Dermis blood vessel endothelial cell (primary cell): ENCODE measurements at regions not wholly inside any gene's neighbourhood (a gene's known extent, or its start where the extent isn't known, plus 50 kb on each side); places are given as distances from the start of the nearest gene placed in this dataset.
"Not testable (repeated sequence)": the region's sequence is repeated elsewhere in the genome, so short reads cannot be mapped to it uniquely, and the experiment has no call there.

ENCODE experiments used
- DNase-seq: peaks from one replicate; pipeline ENCODE4 v3.0.0; 2010

- no peak for DNase-seq
Measured at GRCh38 chr11:123338997-123339752, 90.9 kb upstream of the GRAMD1B start.

DNA sequence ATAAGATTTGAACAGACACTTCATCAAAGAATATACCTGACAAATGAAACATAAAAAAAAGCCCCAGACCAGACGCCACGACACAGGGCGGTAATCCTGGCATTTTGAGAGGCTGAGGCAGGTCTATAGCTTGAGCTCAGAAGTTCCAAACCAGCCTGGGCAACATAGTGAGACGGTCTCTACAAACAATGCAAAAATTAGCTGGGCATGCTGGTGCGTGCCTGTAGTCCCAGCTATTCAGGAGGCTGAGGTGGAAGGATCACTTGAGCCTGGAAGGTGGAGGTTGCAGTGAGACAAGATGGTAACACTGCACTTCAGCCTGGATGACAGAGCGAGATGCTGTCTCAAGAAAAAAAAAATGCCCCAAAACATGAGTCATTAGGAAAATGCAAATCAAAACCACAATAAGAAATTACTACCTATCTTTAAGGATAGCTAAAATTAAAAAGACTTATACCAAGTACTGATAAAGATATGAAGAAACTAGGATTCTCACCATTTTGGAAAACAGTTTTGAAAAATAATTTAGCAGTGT is 91.7 kb upstream of the GRAMD1B start:
- DNase-seq: no peak

DNA sequence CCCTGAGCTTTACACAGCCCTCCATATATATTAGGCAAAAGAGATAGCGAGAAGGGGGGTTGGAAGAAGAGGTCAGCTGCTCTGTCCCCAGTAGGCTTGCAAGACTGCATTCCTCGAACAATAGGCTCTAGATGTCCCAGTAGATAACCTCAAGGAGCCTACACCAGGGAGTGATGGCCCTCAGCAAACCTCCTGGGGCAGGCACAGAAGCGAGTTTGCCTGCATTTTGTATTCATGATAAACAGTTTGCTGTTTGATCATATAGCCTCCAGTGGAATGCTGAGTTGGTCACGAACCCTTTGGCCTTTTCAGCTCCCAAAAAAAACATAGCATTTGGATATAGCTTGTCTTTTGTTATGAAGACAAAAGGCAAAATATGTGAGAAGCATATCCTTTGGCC is 95.1 kb upstream of the GRAMD1B start:
- DNase-seq: no peak

- DNase-seq: not testable (repeated sequence)
Measured at GRCh38 chr11:123332577-123332976, 97.5 kb upstream of the GRAMD1B start.

DNA sequence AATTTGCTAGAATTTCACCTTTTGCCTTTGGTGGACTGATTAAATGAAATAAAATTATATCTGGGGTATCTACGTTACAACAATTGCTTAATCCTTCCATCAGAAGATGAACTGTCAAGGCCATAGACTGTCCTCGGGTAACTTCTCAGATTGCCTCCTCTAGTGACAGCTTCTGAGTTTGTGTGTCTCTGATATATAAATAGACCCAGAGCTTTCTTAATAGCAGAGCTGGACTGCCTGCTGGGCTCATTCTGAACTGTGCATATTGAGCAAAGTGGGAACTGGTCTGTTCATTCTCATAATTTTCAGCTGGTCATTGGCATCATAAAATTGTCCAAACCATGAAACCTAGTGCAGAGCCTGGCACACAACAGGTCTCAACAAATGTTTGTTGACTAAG is 99.1 kb upstream of the GRAMD1B start:
- DNase-seq: no peak

DNA sequence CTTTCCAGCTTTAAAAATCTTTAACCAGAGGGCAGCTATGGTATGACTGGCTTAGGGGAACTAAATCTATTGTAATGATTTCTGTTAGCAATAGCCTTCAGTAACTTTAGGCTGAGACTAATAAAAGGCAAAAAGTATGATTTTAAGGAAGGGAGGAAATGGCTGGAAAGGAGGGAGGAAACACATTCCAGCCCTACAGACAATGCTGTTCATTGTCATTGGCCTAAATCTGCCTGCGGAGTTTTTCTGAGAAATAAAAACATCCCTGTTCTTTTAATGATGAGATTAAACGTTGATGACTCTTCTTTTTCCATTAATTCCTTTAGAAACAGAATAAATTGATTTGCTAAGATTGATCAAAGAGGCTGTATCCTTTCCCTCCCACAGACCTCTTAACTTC is 99.6 kb upstream of the GRAMD1B start:
- peak; percentile 3 for DNase-seq

GRCh38 chr11:123330071-123330470 is 100.0 kb upstream of the GRAMD1B start:
- DNase-seq: peak; percentile 50

DNA sequence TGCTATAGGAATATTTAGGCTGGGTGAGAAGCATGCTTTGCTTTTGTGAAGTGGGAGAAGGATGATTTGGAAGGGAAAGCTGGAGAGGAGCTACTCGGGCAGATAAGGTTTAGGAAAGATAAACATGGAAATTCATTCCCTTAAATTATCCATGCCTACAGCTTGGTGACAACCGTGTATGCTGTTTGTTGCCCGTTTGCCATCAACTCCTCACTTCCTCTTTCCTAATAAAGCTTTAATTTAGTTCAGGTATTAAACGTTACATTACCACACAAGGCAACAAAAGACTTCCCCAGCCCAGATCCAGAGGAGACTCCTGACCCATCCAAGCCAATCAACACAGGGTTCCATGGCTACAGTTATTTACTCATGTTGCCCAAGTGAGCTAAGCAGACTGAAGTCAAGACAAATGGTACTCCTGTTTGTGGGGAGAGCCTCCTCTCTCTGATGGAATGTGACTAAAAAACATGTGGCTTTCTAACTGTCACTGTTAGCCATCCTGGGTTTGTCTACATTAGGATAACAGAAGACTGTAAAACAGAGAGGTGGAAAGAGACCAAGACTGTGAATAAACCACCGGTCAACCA is 101.7 kb upstream of the GRAMD1B start:
- no peak for DNase-seq

- DNase-seq: no peak
Measured at GRCh38 chr11:123325533-123325932, 104.5 kb upstream of the GRAMD1B start.

GRCh38 chr11:123323568-123323967 is 106.5 kb upstream of the GRAMD1B start:
- DNase-seq: no peak

GRCh38 chr11:123321636-123322035 is 108.4 kb upstream of the GRAMD1B start:
- no peak for DNase-seq

- no peak for DNase-seq
Measured at GRCh38 chr11:123318623-123319022, 111.4 kb upstream of the GRAMD1B start.

- DNase-seq: not testable (repeated sequence)
Measured at GRCh38 chr11:123318132-123318531, 111.9 kb upstream of the GRAMD1B start.

GRCh38 chr11:123316003-123316402 is 114.1 kb upstream of the GRAMD1B start:
- DNase-seq: no peak

- DNase-seq: no peak
Measured at GRCh38 chr11:123314972-123315371, 115.1 kb upstream of the GRAMD1B start.

DNA sequence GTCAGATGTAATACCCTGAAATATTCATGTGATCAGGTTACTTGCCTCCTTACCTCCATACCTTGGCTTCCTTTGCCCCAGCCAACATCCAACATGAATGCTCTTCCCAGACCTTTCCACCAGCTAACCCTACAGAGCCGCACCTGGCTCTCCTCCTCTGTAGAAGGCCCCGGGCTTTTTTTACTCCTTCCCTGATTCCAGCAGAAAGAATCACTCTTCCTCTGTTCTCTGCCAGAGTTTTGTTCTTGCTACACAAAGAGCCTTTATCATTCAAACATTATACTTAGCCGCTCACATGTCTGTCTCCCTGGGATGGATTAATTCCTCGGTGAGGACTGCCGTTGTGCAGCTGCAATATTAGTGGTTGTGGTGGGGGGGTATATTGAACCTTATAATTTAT is 116.8 kb upstream of the GRAMD1B start:
- DNase-seq: no peak

DNA sequence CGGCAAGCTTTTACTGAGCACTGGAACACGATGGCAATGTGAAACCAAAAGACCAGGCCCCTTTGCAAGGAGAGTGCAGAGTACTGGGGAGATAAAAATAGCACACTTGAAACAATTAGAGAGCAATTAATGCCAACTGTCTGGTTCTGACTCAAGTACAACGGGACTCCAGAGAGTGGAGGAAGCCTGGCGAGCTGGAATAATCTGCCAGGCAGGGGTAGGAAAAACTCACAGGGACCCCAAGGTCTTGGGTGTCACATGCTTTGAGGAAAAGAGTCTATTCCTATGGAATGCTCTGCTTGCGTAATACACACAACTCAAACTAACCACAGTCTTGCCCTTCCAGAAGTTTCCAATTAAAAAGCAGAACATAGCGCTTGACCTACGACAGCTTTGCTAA is 113.0 kb upstream of the CLMP start:
- no peak for DNase-seq

- no peak for DNase-seq
Measured at GRCh38 chr11:123307276-123307675, 112.2 kb upstream of the CLMP start.

DNA sequence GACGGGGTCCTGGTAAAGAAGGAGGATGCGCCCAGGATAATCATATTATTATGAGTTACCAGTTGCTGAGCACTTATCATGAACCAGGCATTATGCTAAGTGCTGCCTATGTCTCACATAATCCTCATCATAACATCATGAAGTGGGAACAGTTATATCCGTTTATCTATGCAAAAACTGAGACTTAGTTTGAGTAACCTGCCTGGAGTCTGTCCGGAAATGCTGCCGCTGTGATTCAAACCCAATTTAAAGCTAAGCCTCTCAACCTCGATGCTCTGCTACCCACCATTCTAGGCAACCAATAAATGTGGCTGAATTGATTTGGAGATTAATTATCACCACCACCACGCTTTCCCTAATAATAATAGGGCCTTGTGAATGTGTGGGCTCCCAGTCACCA is 111.5 kb upstream of the CLMP start:
- no peak for DNase-seq

- no peak for DNase-seq
Measured at GRCh38 chr11:123305601-123306375, 110.7 kb upstream of the CLMP start.

GRCh38 chr11:123304828-123305466 is 109.9 kb upstream of the CLMP start:
- no peak for DNase-seq

GRCh38 chr11:123303924-123304323 is 108.9 kb upstream of the CLMP start:
- DNase-seq: no peak

- peak; percentile 15 for DNase-seq
Measured at GRCh38 chr11:123302751-123303195, 107.7 kb upstream of the CLMP start.
